ENCODE measurements at regions not wholly inside any gene's neighbourhood (a gene's known extent, or its start where the extent isn't known, plus 50 kb on each side); places are given as distances from the start of the nearest gene placed in this dataset.

DNA sequence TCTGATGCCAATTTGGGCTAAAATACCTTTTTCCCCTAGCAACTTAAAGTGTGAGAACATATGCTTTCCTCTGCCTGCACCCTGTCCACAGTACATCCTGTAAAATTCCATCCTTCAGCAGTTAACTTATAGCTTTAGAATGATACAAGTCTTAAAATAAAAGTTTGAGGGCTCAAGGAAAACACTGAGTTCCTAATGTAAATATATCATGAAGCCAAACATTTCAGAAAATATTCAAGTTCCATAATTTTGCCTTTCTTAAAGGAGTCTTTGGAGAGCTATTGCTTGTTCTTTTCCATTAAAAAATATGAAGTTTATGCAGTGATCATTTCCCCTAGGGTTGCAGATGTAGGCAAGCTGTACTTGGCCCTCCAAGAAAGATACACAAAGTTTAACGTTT is 303.8 kb downstream of the COL12A1 start:
- TF ChIP-seq, protein P1, sequence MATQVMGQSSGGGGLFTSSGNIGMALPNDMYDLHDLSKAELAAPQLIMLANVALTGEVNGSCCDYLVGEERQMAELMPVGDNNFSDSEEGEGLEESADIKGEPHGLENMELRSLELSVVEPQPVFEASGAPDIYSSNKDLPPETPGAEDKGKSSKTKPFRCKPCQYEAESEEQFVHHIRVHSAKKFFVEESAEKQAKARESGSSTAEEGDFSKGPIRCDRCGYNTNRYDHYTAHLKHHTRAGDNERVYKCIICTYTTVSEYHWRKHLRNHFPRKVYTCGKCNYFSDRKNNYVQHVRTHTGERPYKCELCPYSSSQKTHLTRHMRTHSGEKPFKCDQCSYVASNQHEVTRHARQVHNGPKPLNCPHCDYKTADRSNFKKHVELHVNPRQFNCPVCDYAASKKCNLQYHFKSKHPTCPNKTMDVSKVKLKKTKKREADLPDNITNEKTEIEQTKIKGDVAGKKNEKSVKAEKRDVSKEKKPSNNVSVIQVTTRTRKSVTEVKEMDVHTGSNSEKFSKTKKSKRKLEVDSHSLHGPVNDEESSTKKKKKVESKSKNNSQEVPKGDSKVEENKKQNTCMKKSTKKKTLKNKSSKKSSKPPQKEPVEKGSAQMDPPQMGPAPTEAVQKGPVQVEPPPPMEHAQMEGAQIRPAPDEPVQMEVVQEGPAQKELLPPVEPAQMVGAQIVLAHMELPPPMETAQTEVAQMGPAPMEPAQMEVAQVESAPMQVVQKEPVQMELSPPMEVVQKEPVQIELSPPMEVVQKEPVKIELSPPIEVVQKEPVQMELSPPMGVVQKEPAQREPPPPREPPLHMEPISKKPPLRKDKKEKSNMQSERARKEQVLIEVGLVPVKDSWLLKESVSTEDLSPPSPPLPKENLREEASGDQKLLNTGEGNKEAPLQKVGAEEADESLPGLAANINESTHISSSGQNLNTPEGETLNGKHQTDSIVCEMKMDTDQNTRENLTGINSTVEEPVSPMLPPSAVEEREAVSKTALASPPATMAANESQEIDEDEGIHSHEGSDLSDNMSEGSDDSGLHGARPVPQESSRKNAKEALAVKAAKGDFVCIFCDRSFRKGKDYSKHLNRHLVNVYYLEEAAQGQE (IDR thresholded peaks at IDR 0.05; ENCODE audit: insufficient read depth in 1 of 2, low read depth in 2 of 2, low read length in 2 of 2), result no peak
- TF ChIP-seq FOXP2 (optimal IDR thresholded peaks at IDR 0.05; ENCODE audit: borderline replicate concordance, extremely low read depth, extremely low read length, insufficient read depth) (no peak), POLR2AphosphoS5 (IDR thresholded peaks at IDR 0.05; ENCODE audit: low read depth, low read length) (no peak), TAF1 (IDR thresholded peaks at IDR 0.05; ENCODE audit: borderline replicate concordance, insufficient read depth, low read length) (no peak), SIN3A (IDR thresholded peaks at IDR 0.05; ENCODE audit: borderline replicate concordance, insufficient read depth, low read length) (no peak)

DNA sequence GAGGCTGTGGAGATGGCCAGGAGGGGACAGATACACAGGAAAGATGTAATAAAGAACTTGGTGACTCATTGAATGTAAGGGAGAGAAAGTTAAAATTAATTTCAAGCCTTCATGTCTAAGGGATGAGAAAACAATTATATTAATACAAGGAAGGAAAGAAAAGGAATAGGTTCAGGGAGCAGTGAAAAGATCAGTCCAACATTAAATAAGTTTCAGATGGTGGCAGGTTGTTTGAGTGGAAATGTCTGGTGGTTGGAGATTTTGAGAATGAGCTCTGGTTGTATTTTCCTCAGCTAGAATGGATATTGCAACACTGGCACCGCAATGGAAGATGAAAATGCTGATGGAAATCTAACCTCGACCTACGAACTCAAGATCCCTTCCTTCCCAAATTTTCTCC is 304.3 kb downstream of the COL12A1 start:
- no peak for TF ChIP-seq SIN3A (IDR thresholded peaks at IDR 0.05; ENCODE audit: borderline replicate concordance, insufficient read depth, low read length)
- TF ChIP-seq FOXP2 (optimal IDR thresholded peaks at IDR 0.05; ENCODE audit: borderline replicate concordance, extremely low read depth, extremely low read length, insufficient read depth), result no peak
- TF ChIP-seq TAF1 (IDR thresholded peaks at IDR 0.05; ENCODE audit: borderline replicate concordance, insufficient read depth, low read length), result no peak
- TF ChIP-seq POLR2AphosphoS5 (IDR thresholded peaks at IDR 0.05; ENCODE audit: low read depth, low read length), result no peak
- TF ChIP-seq, protein P1 (IDR thresholded peaks at IDR 0.05; ENCODE audit: insufficient read depth in 1 of 2, low read depth in 2 of 2, low read length in 2 of 2), result no peak

DNA sequence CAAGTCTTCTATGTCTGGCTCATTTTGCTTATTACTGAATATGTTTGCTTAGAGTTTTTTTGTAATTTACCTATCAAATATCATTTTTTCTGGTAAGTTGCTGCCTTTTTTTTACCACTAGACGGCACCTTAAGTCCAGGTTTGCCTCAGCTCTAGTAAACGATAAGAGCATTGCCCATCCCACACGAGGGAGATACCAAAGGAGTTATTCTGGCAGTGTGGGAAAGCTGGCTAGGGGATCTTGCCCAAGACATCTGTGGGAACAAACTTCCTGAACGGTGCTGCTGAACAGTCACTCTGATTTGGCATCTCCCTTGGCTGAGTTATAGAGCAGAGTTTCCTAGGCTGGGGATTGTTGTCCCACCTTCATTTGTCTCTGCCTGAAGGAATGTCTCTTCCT is 306.4 kb downstream of the COL12A1 start:
- TF ChIP-seq TAF1 (IDR thresholded peaks at IDR 0.05; ENCODE audit: borderline replicate concordance, insufficient read depth, low read length) (no peak), POLR2AphosphoS5 (IDR thresholded peaks at IDR 0.05; ENCODE audit: low read depth, low read length) (no peak), FOXP2 (optimal IDR thresholded peaks at IDR 0.05; ENCODE audit: borderline replicate concordance, extremely low read depth, extremely low read length, insufficient read depth) (no peak), SIN3A (IDR thresholded peaks at IDR 0.05; ENCODE audit: borderline replicate concordance, insufficient read depth, low read length) (no peak)
- TF ChIP-seq, protein P1 (IDR thresholded peaks at IDR 0.05; ENCODE audit: insufficient read depth in 1 of 2, low read depth in 2 of 2, low read length in 2 of 2), result no peak

DNA sequence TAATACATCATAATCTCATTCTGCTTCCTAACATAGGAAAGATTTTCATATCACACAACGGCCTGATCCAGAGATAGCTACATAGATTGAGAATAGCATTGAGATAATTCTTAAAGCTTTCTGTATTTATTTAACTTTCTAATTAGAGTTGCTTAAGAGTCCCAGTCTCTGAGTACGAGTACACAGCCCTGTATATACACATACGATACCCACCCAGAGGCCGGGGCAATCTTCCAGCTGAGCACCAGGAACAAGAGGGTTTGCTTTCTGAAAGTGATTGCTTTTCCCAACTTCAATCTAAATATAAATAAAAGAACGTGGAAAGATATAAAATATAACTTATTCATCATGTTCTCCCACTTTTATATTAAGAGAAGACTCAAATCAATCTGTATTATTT is 313.8 kb downstream of the COL12A1 start:
- no peak for TF ChIP-seq FOXP2 (optimal IDR thresholded peaks at IDR 0.05; ENCODE audit: borderline replicate concordance, extremely low read depth, extremely low read length, insufficient read depth)
- TF ChIP-seq, protein P1 (IDR thresholded peaks at IDR 0.05; ENCODE audit: insufficient read depth in 1 of 2, low read depth in 2 of 2, low read length in 2 of 2), result no peak

DNA sequence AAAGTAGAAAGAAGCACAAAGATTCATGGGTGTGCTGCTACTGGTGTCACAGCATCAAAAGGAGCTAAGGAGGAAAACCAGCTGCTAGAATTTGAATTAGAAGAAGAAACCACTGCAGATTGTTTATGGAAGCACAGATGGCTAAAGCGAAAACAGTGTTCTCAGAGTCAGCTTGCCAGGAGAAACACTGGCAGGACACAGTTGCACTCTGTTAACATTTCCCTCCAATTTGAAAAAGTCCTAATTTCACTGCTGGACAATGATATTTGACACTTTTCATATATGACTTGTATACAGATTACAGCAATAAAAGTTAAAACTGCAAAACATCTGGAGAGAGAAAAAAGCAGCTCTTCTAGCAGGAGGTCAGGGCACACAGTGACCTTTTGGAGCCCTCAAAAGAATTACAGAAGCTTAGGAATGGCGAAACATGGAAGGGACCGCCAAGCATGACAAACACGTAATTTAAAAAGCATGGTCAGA is 314.5 kb downstream of the COL12A1 start:
- TF ChIP-seq FOXP2 (optimal IDR thresholded peaks at IDR 0.05; ENCODE audit: borderline replicate concordance, extremely low read depth, extremely low read length, insufficient read depth), result no peak
- no peak for TF ChIP-seq SIN3A (IDR thresholded peaks at IDR 0.05; ENCODE audit: borderline replicate concordance, insufficient read depth, low read length)
- no peak for TF ChIP-seq TAF1 (IDR thresholded peaks at IDR 0.05; ENCODE audit: borderline replicate concordance, insufficient read depth, low read length)
- TF ChIP-seq, protein P1 (IDR thresholded peaks at IDR 0.05; ENCODE audit: insufficient read depth in 1 of 2, low read depth in 2 of 2, low read length in 2 of 2), result no peak
- TF ChIP-seq POLR2AphosphoS5 (IDR thresholded peaks at IDR 0.05; ENCODE audit: low read depth, low read length), result no peak

All from PFSK-1 (cell line).